GM12891 (cell line): ENCODE measurements at regions not wholly inside any gene's neighbourhood (a gene's known extent, or its start where the extent isn't known, plus 50 kb on each side); places are given as distances from the start of the nearest gene placed in this dataset.
"Not testable (repeated sequence)": the region's sequence is repeated elsewhere in the genome, so short reads cannot be mapped to it uniquely, and the experiment has no call there.

Source experiments
- POLR2A ChIP-seq: IDR thresholded peaks from 2 replicates; pipeline ENCODE4 v1.6.1; 2011; ENCODE audit warnings: low read depth, low read length, control low read depth
- POLR2AphosphoS5 ChIP-seq: IDR thresholded peaks from 2 replicates; pipeline ENCODE4 v1.6.1; 2011; ENCODE audit warnings: low read depth, low read length, control low read depth
- SPI1 ChIP-seq: IDR thresholded peaks from 2 replicates; pipeline ENCODE4 v1.6.1; 2011; ENCODE audit warnings: low read depth, low read length, control low read depth

- TF ChIP-seq POLR2A, POLR2AphosphoS5, SPI1: not testable (repeated sequence)
Observed at GRCh38 chr13:111672198-111672597, 351.8 kb downstream of the TEX29 start.
